CD14-positive monocyte (primary cell): ENCODE measurements at regions not wholly inside any gene's neighbourhood (a gene's known extent, or its start where the extent isn't known, plus 50 kb on each side); places are given as distances from the start of the nearest gene placed in this dataset.

Experiments
- DNase-seq, 3 donors: peaks; one replicate each; pipeline ENCODE4 v3.0.0-alpha.2; 2011 to 2022
- H2AFZ ChIP-seq: 2 replicates; pipeline ENCODE4 v1.6.0; 2012; ENCODE audit warnings: mild to moderate bottlenecking, low read depth, low read length, inconsistent platforms; ENCODE audit not compliant: insufficient read depth, poor library complexity, severe bottlenecking
- H3K27ac ChIP-seq, 2 donors: 1 replicate in 1 of 2; 2 replicates in 1 of 2; pipeline ENCODE4 v1.5.1; 2012 to 2013; ENCODE audit warnings: low read length in 2 of 2, control low read depth in 1 of 2, inconsistent platforms in 1 of 2, low read depth in 1 of 2, mild to moderate bottlenecking in 1 of 2
- H3K27me3 ChIP-seq, 2 donors: one replicate each; pipeline versions ENCODE4 v1.6.0 to v1.6.1; 2011 to 2013; ENCODE audit warnings: low read length in 2 of 2; ENCODE audit not compliant: control insufficient read depth in 2 of 2, insufficient read depth in 2 of 2
- H3K36me3 ChIP-seq, 2 donors: replicated peaks in 1 of 2; 1 replicate in 1 of 2; 2 replicates in 1 of 2; pipeline versions ENCODE4 v1.5.1 to v1.6.1; 2012 to 2013; ENCODE audit warnings: low read length in 2 of 2, control low read depth in 1 of 2, inconsistent platforms in 1 of 2, mild to moderate bottlenecking in 1 of 2; ENCODE audit not compliant: insufficient read depth in 2 of 2, control insufficient read depth in 1 of 2
- H3K4me1 ChIP-seq, 2 donors: 1 replicate in 1 of 2; 2 replicates in 1 of 2; pipeline versions ENCODE4 v1.5.1 to v1.6.1; 2012 to 2013; ENCODE audit warnings: low read length in 2 of 2, control low read depth in 1 of 2, inconsistent platforms in 1 of 2, mild to moderate bottlenecking in 1 of 2, moderate library complexity in 1 of 2; ENCODE audit not compliant: insufficient read depth in 2 of 2, control insufficient read depth in 1 of 2
- H3K4me2 ChIP-seq: replicated peaks from 2 replicates; pipeline ENCODE3; 2012; ENCODE audit warnings: low read length, moderate library complexity, mild to moderate bottlenecking; ENCODE audit not compliant: poor library complexity, severe bottlenecking; ENCODE audit errors: extremely low read depth
- H3K4me3 ChIP-seq, 3 experiments: fragments of 200-600 bp in 1 of 3; sonication (generic) in 1 of 3; replicated peaks in 1 of 3; 1 replicate in 2 of 3; 2 replicates in 1 of 3; pipeline ENCODE4 v1.5.1; 2011 to 2013; ENCODE audit warnings: low read length in 3 of 3, mild to moderate bottlenecking in 3 of 3, control low read depth in 2 of 3, low read depth in 2 of 3, inconsistent platforms in 1 of 3, moderate library complexity in 1 of 3
- H3K79me2 ChIP-seq: 2 replicates; pipeline ENCODE4 v1.6.0; 2012; ENCODE audit warnings: mild to moderate bottlenecking, control low read depth, inconsistent platforms, low read length, moderate library complexity; ENCODE audit not compliant: insufficient read depth
- H3K9ac ChIP-seq: 2 replicates; pipeline ENCODE4 v1.6.0; 2017; ENCODE audit warnings: low read length, mild to moderate bottlenecking; ENCODE audit not compliant: insufficient read depth, poor library complexity, severe bottlenecking
- H3K9me3 ChIP-seq, 2 donors: replicated peaks in 1 of 2; 1 replicate in 1 of 2; 2 replicates in 1 of 2; pipeline versions ENCODE4 v1.5.1 to v1.6.1; 2012 to 2013; ENCODE audit warnings: low read length in 2 of 2, control low read depth in 1 of 2; ENCODE audit not compliant: control insufficient read depth in 1 of 2, insufficient read depth in 1 of 2
- H4K20me1 ChIP-seq: 2 replicates; pipeline ENCODE4 v1.6.0; 2012; ENCODE audit warnings: mild to moderate bottlenecking, low read length, control low read depth, moderate library complexity; ENCODE audit not compliant: insufficient read depth
- H3K27ac Mint-ChIP-seq, 7 donors: one replicate each; pipeline ENCODE4 v1.8.0; 2020; ENCODE audit warnings: mild to moderate bottlenecking in 7 of 7, mixed read lengths in 7 of 7, moderate library complexity in 6 of 7, inconsistent platforms in 2 of 7
- H3K27me3 Mint-ChIP-seq, 3 donors: one replicate each; pipeline ENCODE4 v1.8.0; 2021 to 2022; ENCODE audit warnings: low read depth in 3 of 3, mild to moderate bottlenecking in 3 of 3, mixed read lengths in 3 of 3, moderate library complexity in 3 of 3, inconsistent platforms in 1 of 3
- H3K36me3 Mint-ChIP-seq, 2 donors: one replicate each; pipeline ENCODE4 v1.8.0; 2020; ENCODE audit warnings: mixed read lengths in 2 of 2, inconsistent platforms in 1 of 2, mild to moderate bottlenecking in 1 of 2
- H3K4me1 Mint-ChIP-seq: one replicate; pipeline ENCODE4 v1.8.0; 2020; ENCODE audit warnings: mild to moderate bottlenecking, mixed read lengths
- H3K4me3 Mint-ChIP-seq, 2 donors: one replicate each; pipeline ENCODE4 v1.8.0; 2020; ENCODE audit warnings: mild to moderate bottlenecking in 2 of 2, mixed read lengths in 2 of 2, moderate library complexity in 1 of 2
- H3K9me3 Mint-ChIP-seq, 7 donors: one replicate each; pipeline ENCODE4 v1.8.0; 2020 to 2022; ENCODE audit warnings: mixed read lengths in 7 of 7, mild to moderate bottlenecking in 6 of 7, moderate library complexity in 6 of 7, inconsistent platforms in 2 of 7
- WGBS: methylation state at CpG from one replicate; pipeline ENCODE4 v1.1.5; 2013; ENCODE audit warnings: missing lambda C conversion rate; ENCODE audit not compliant: insufficient coverage; 5-methylcytosine and 5-hydroxymethylcytosine counted together
- intact Hi-C, 2 donors: fragments of 100-400 bp; cut with micrococcal nuclease; formaldehyde crosslinking; loops; one replicate each; pipeline versions ENCODE4 v1.15.0 to v1.15.1; 2023
- TF ChIP-seq, protein P1 (sequence below): fragments of 200-600 bp; IDR thresholded peaks from one replicate; pipeline ENCODE4 v1.8.0; 2022; ENCODE audit warnings: antibody characterized with exemption, mild to moderate bottlenecking

DNA sequence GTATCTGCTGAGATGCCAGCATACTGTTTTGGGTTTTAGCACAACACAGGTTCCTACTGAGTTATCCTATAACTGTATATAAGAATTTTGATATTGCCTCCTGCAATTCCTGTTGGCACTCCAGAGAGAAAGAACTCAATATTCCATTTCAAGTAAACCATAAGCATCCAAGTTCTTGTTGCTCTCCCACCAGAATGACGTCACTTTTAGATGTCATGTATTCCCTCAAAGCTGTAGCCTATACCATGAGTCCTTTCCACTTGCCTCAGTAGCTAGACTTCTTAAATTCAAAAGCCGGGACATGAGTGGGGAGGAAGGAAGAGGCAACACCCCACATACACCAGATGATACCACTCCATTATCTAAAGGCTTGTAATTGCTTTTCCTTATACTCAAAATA is 171.5 kb downstream of the ALDH8A1 start:
- Histone ChIP-seq H3K4me2 (no peak overlapping the region), H3K4me3 (no peak overlapping the region), H3K36me3 (no peaks in the 10 kb centered on the region), H4K20me1 (no peaks in the 10 kb centered on the region), H2AFZ (no peak overlapping the region), H3K9ac (no peak overlapping the region), H3K9me3 (peaks cover 11 to 14% of the 10 kb centered on the region in 2 donors), H3K27me3 (no peaks in the 10 kb centered on the region), H3K79me2 (no peaks in the 10 kb centered on the region), H3K4me1 (no peaks in the 10 kb centered on the region), H3K27ac (no peak overlapping the region)
- intact Hi-C loops: no loop called here
- Mint-ChIP-seq H3K4me3 (no peak overlapping the region), H3K4me1 (no peaks in the 10 kb centered on the region), H3K9me3 (peaks cover 11 to 36% (median 21%) of the 10 kb centered on the region in 7 donors), H3K27me3 (peaks cover 0 to 2% (median 2%) of the 10 kb centered on the region in 3 donors), H3K27ac (no peak overlapping the region), H3K36me3 (peaks cover 0 to 3% of the 10 kb centered on the region in 2 donors)
- no peak for DNase-seq
- TF ChIP-seq, protein P1, sequence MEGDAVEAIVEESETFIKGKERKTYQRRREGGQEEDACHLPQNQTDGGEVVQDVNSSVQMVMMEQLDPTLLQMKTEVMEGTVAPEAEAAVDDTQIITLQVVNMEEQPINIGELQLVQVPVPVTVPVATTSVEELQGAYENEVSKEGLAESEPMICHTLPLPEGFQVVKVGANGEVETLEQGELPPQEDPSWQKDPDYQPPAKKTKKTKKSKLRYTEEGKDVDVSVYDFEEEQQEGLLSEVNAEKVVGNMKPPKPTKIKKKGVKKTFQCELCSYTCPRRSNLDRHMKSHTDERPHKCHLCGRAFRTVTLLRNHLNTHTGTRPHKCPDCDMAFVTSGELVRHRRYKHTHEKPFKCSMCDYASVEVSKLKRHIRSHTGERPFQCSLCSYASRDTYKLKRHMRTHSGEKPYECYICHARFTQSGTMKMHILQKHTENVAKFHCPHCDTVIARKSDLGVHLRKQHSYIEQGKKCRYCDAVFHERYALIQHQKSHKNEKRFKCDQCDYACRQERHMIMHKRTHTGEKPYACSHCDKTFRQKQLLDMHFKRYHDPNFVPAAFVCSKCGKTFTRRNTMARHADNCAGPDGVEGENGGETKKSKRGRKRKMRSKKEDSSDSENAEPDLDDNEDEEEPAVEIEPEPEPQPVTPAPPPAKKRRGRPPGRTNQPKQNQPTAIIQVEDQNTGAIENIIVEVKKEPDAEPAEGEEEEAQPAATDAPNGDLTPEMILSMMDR: no peak
- WGBS: no CpG with 5 or more reads among the region's 2 CpGs

DNA sequence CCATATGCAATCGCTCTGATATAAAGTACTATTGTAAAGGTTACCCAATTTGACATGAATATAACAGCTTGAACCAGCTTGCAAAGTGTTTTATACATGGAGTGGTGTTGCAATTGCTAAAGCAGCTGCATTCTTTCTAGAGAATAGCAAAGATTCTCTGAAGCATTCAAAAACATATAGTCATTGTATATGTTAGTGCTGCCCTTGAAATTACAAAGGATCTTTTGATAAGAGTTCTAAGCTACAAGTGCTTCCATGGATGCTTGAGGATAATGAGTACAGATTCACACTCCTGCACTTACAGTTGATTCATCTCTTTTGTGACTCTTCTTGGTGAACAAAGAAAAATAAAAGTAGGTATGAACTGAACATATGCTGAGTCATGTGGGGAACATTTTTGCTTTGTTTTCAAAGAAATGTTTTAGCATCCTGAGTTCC is 175.7 kb downstream of the ALDH8A1 start:
- Mint-ChIP-seq H3K36me3 (no peaks in the 10 kb centered on the region), H3K27ac (no peak overlapping the region), H3K9me3 (peaks cover 12 to 35% (median 16%) of the 10 kb centered on the region in 7 donors), H3K27me3 (peaks cover 0 to 6% (median 3%) of the 10 kb centered on the region in 3 donors), H3K4me1 (peaks cover 6% of the 10 kb centered on the region), H3K4me3 (no peak overlapping the region)
- peaks cover 5 to 12% of the 10 kb centered on the region in 2 donors for H3K9me3 ChIP-seq
- no peak overlapping the region for H3K4me2 ChIP-seq
- WGBS: no CpG with 5 or more reads among the region's 1 CpG
- no peaks in the 10 kb centered on the region for H3K79me2 ChIP-seq
- H3K4me1 ChIP-seq: peaks cover 2% of the 10 kb centered on the region in 2 donors
- no peak overlapping the region for H3K9ac ChIP-seq
- no peaks in the 10 kb centered on the region for H3K36me3 ChIP-seq
- DNase-seq: no peak
- no peaks in the 10 kb centered on the region for H4K20me1 ChIP-seq
- no peak overlapping the region for H3K27ac ChIP-seq
- no peak overlapping the region for H3K4me3 ChIP-seq
- H2AFZ ChIP-seq: no peak overlapping the region
- intact Hi-C loops: no loop called here
- TF ChIP-seq, protein P1: no peak
- H3K27me3 ChIP-seq: no peaks in the 10 kb centered on the region
